Right ventricle myocardium inferior (tissue), 1 donor: ENCODE measurements at regions not wholly inside any gene's neighbourhood (a gene's known extent, or its start where the extent isn't known, plus 50 kb on each side); places are given as distances from the start of the nearest gene placed in this dataset.

Source experiments
- ATAC-seq: fragments of 200-7000 bp; cut with Tn5 transposase; one replicate; pipeline ENCODE4 v1.9.1; 2020; ENCODE audit warnings: mild to moderate bottlenecking, moderate library complexity
- DNase-seq: peaks from one replicate; pipeline ENCODE4 v3.0.0; 2021; ENCODE audit errors: missing footprints
- intact Hi-C: fragments of 100-400 bp; cut with DNase I; formaldehyde crosslinking; loops from one replicate; pipeline ENCODE4 v1.11.0; 2022
- donor health status: DM: no; HTN: yes; CAD: no; lungs with severe emphysema.

DNA sequence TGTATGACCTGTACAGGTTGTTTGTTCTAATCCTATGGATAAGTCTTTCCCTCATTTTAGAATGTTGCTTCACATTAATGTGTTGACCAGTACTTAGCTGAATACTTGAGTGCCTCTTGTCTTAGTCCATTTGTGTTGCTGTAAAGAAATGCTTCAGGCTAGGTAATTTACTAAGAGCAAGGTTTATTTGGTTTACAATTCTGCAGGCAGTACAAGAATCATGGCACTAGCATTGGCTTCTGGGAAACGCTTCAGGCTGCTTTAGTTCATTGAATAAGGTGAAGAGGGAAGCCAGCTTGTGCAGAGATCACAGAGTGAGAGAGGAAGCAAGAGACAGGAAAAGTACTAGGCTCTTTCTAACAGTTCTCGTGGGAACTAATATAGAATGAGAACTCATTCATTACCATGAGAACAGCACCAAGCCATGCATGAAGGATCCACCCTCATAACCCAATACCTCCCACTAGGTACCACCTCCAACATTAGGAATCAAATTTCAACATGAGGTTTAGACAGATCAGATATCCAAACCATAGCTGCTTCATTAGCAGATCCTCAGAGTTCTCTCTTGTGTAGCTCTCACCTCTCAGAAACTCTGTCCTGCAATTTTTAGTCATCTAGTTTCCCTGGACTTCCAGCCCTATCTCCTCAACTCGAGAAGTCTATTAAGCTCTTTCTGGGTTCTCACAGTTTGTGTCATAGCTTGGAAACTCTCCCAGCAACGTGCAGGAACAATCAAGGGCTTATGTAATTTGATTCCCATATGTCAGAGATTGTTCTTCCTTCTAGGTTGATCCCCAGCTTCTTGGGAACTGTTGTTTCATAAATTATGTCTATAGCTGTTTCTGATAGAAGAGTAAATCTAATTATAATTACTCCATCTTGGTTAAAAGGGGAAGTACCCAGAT is 2082.3 kb upstream of the CELF4 start:
- intact Hi-C loops, result no loop called here
- DNase-seq (no peak), ATAC-seq (no peak)

- DNase-seq (no peak), ATAC-seq (no peak)
- intact Hi-C loops, result no loop called here
Measured at GRCh38 chr18:39638224-39638623, 2072.6 kb upstream of the CELF4 start.

GRCh38 chr18:39636931-39637330 is 2071.3 kb upstream of the CELF4 start:
- DNase-seq, result no peak
- ATAC-seq, result no peak
- intact Hi-C loops, result no loop called here

DNA sequence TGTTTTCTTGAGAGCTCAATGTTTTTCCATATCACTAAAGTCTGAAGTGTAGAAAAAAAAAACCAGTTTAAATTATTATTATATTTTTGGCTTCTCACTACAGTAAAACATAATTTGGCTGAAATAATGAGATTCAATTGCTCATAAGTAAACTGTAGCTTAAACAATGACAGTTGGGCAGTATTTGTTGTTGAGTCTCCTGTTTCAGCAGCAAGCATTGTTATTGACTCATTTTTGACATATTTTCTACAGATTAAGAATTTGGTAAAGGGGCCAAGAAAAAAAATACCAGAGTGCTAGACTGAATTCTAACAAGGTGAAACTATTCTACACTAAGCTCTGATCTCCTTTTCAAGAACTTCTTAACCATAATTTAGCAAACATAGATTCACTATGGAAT is 2070.4 kb upstream of the CELF4 start:
- intact Hi-C loops, result no loop called here
- DNase-seq (no peak), ATAC-seq (no peak)

GRCh38 chr18:39635192-39635591 is 2069.6 kb upstream of the CELF4 start:
- intact Hi-C loops, result no loop called here
- no peak for DNase-seq
- no peak for ATAC-seq

DNA sequence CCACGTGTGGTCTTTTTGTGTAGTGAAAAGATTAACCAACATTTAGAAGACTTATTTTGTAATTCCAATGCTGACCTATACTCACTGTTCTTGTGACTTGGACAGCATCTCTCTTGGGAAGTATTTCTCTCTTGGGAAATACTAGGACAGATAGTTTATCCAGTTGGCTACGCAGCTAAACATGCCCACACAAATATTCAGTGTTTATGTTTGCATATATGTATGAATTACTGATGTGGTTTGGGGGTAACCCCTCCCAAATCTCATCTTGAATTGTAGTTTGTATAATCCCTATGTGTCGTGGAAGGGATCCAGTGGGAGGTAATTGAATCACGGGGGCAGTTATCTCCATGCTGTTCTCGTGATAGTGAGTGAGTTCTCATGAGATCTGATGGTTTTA is 2062.3 kb upstream of the CELF4 start:
- ATAC-seq, result no peak
- no peak for DNase-seq

DNA sequence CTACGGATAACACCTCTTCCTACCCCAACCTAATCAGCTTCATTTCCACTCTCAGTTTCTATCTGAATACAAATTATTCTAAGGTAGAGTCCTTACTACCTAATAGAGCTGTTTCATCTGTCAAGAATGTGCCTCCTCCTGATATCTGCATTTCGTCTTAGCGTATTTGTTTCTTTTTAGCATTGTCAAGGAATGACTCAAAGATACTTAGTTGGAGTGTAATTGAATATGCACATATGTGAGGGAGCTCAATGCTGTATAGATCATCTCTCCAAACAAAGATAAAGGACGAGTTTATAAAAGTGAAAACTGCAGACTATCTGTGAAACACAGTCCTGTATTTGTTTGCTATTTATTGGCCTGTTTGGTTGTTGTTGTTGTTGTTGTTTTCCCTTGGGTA is 2059.4 kb upstream of the CELF4 start:
- intact Hi-C loops, result no loop called here
- ATAC-seq, result no peak
- DNase-seq, result no peak

More for the DNA sequence above, 2062.3 kb upstream of the CELF4 start:
- intact Hi-C loops, result no loop called here

GRCh38 chr18:39622431-39622830 is 2056.8 kb upstream of the CELF4 start:
- no peak for DNase-seq
- intact Hi-C loops, result no loop called here
- ATAC-seq, result no peak

- intact Hi-C loops, result no loop called here
- DNase-seq (no peak), ATAC-seq (no peak)
Measured at GRCh38 chr18:39620551-39621168, 2055.1 kb upstream of the CELF4 start.

DNA sequence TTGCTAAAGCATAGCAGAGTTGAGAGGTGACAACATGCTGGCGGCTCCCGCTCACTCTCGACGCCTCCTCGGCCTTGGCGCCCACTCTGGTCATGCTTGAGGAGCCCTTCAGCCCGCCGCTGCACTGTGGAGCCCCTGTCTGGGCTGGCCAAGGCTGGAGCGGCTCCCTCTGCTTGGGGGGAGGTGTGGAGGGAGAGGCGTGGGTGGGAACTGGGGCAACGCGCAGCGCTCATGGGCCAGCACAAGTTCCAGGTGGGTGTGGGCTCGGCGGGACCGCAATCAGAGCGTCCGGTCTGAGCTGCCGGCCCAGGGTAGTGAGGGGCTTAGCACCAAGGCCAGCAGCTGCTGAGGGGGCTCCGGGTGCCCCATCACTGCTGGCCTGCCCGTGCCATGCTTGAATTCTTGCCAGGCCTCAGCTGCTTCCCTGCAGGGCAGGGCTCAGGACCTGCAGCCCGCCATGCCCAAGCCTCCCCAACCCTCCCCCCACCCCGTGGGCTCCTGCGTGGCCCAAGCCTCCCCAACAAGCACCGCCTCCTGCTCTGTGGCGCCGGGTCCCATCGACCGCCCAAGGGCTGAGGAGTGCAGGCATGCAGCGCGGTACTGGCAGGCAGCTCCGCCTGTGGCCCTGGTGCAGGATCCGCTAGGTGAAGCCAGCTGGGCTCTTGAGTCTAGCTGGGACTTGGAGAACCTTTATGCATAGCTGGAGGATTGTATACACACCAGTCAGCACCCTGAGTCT is 2052.8 kb upstream of the CELF4 start:
- intact Hi-C loops, result no loop called here
- no peak for DNase-seq

DNA sequence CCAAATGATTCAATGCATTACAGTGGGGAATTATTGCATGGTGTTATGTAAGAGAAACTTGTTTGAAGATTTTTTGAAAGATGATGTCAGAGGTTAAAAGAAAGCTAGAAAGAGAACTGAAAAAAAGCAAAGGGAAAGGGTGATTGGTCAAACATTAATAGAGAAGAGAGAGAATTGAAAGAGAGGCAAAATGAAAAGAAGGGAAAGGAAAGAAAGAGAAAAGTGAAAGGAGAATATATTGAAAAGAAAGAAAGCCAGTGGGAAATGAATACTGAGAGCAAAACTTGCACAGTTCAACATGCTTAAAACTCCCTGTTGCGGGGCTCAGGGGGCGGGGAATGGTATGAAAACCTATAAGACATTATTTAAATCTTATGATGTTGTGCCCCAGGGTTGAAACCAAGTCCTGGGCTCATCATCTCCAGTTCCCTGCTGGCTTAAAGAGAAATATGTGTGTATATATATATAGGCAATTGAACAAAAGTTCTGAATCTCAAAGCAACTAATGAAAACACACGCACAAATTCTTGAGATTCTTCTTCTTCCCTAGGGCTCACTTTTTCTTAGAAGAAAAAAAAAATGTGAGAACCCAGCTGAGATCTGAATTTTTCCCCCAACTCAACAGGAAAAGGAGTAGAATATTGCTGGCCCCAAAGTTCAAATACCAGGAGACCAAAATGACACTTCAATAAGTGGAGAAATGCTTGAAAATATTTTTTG is 2045.9 kb upstream of the CELF4 start:
- DNase-seq (no peak), ATAC-seq (no peak)

More for the DNA sequence above, 2052.8 kb upstream of the CELF4 start:
- ATAC-seq, result no peak

GRCh38 chr18:39607034-39607433 is 2041.4 kb upstream of the CELF4 start:
- DNase-seq, result no peak
- intact Hi-C loops, result no loop called here
- no peak for ATAC-seq

More for the DNA sequence above, 2045.9 kb upstream of the CELF4 start:
- intact Hi-C loops, result no loop called here

- intact Hi-C loops, result no loop called here
- DNase-seq (no peak), ATAC-seq (no peak)
Measured at GRCh38 chr18:39604836-39605235, 2039.2 kb upstream of the CELF4 start.

- ATAC-seq, result no peak
- intact Hi-C loops, result no loop called here
Measured at GRCh38 chr18:39602131-39602530, 2036.5 kb upstream of the CELF4 start.

GRCh38 chr18:39600894-39601293 is 2035.3 kb upstream of the CELF4 start:
- intact Hi-C loops, result no loop called here
- ATAC-seq, result no peak

More at GRCh38 chr18:39602131-39602530, 2036.5 kb upstream of the CELF4 start:
- DNase-seq, result no peak

GRCh38 chr18:39599251-39599650 is 2033.7 kb upstream of the CELF4 start:
- ATAC-seq (no peak), DNase-seq (no peak)
- intact Hi-C loops, result no loop called here

More at GRCh38 chr18:39600894-39601293, 2035.3 kb upstream of the CELF4 start:
- DNase-seq, result no peak

- no peak for DNase-seq
- ATAC-seq, result no peak
- intact Hi-C loops, result no loop called here
Measured at GRCh38 chr18:39596891-39597290, 2031.3 kb upstream of the CELF4 start.

DNA sequence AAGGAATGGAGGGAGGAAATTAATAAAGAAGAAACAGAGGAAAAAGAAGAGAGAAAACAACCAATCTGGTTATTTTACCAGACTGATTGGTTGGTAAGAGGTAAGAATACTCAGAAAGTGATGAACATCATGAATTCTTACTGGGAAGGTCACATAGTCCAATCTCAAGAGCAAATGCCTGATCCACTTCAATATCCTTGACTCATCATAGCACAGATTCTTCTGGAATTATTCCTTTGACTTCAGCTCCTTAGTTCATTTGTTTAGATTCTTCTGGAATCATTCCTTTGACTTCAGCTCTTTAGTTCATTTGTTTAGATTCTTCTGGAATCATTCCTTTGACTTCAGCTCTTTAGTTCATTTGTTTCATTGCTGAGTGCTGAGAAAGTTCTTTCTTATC is 2030.6 kb upstream of the CELF4 start:
- intact Hi-C loops, result no loop called here
- DNase-seq, result no peak
- ATAC-seq, result no peak

DNA sequence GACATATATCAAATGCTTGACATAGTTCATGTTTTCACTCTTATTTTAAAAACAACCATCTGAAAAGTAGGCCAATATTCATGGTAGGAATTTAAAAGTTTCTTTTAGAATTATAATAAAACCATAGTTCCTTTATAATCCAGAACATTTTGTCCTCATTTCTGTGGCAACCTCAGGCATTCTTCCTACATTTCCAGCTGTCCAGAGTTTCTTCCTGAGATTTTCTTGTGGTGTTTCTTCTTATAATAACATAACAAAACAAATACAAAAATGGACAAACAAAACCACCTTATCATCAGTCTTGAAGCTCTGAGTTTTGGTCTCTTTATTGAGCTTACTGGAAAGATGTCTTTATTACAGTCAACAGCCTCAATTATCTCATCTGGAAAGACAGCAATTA is 2028.6 kb upstream of the CELF4 start:
- intact Hi-C loops, result no loop called here
- ATAC-seq, result no peak

More for the DNA sequence above, 2028.6 kb upstream of the CELF4 start:
- DNase-seq, result no peak
